ENCODE measurements at regions not wholly inside any gene's neighbourhood (a gene's known extent, or its start where the extent isn't known, plus 50 kb on each side); places are given as distances from the start of the nearest gene placed in this dataset.
"Not testable (repeated sequence)": the region's sequence is repeated elsewhere in the genome, so short reads cannot be mapped to it uniquely, and the experiment has no call there.

DNA sequence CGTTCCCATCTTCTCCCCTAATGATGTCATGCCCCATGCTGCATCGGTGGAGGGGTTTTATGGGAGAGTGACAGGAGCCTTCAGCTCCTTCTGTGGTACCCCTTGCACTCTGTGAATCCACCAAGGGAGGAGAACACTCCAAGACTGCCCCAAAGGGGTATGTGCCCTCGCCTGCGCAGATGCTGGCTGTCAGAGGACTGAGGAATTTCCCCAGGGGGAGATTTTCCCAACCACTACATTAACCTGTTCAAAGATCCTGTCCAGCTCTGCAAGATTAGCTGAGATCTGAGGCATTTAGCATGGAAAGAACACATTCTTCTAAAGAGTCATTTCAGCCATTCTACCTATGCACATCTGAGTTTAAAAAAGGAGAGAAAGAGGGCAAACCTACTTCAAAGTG lies 143.2 kb upstream of the ITGA6 start:
- DNase-seq (ENCODE audit: low read depth in 3 of 3, low spot score in 2 of 3): no peak

DNA sequence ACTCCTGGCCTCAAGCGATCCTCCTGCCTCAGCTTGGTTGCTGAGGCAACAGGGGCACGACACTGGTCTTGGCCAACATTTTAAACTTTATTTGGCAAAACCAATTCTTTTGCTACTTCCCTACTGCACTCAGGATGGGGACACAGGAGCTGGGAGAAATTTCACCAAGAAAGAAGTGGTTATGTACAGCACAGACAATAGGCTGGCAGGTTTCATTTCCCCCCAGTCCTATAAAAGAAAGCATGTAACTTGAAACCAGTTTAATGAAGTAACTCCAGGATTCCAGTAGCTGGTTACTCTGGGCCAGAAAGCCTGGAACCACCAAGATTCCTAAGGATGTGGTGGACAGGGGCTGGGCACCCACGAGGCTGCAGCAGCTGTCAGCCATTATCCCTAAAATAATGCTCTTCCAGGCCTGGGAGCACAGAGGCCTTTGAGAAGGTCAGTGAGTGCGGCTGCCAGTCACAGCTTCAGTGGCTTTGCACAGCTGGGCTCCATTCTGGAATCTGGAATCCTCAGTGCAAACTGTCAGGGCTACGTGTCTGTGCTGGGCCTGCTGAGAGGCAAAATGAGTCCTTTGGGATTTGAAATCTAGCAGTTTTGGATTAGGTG lies 142.3 kb upstream of the ITGA6 start:
- peak in 1 of 3 donors; percentile 39 for DNase-seq (ENCODE audit: low read depth in 3 of 3, low spot score in 2 of 3)

DNA sequence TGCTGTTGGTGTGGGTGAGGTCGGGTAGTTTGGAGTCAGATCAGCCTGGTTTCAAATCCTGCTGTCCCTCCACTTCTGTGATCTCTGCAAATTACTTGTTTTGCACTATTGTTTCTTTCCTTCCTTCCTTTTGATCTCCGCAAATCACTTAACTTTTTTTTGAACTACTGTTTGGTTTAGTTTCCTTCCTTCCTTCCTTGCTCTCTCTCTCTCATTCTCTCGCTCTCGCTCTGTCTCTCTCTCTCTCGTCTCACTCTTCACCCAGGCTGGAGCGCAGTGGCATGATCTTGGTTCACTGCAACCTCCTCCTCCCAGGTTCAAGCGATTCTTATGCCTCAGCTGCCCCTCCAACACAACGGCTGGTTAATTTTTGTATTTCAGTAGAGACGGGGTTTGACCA lies 141.6 kb upstream of the ITGA6 start:
- no peak for DNase-seq (ENCODE audit: low read depth in 3 of 3, low spot score in 2 of 3)

DNA sequence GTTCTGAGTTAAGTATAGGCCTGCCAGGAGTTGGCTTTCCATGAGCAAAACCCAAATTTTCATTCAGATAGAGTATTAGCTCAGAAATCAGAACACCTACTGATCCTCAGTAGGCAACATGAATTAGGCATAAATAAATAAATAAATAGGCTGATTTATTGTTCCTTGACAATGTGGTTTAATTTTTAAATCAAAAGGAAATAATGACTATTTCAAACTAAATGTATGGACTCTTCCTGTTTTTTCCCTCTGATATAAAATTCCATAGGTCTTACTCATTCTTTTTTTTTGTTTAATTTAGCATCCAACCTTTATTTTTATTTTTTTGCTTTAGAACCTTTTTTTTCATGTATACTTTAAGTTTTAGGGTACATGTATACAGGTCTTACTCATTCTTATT lies 140.2 kb upstream of the ITGA6 start:
- no peak for DNase-seq (ENCODE audit: low read depth in 3 of 3, low spot score in 2 of 3)

DNA sequence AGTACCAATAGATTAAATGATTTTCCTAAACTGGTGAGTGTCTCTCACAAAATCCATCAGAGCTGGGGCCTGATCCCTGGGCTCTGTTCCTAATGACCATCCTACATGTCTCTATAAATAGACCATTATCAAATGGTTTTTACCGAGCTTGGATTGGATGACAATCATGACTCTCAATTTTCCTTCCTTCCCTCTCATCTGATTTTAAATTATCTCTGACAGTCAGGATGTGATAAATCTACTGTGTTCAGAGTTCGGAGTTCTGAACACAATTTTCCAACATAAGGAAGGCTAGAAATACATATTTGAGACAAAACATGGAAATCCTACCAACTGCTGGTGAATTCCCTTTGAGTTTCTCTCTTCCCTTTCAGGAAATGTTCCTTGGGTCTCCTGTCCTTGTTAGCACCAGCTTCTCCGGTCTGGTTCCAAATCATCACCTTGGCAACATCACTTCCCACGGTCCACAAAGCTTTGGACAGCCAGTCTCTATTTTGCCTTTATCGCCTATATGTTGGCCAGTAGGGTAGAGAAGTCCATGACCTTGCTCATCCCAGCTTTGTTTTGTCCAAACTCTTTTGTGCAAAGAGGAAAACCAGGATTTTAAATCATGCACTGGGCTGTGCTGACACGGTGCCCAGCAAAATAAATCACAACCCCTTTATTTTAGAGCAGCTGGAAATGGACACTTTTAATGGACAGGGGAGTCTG lies 139.6 kb upstream of the ITGA6 start:
- DNase-seq (ENCODE audit: low read depth in 3 of 3, low spot score in 2 of 3): no peak

DNA sequence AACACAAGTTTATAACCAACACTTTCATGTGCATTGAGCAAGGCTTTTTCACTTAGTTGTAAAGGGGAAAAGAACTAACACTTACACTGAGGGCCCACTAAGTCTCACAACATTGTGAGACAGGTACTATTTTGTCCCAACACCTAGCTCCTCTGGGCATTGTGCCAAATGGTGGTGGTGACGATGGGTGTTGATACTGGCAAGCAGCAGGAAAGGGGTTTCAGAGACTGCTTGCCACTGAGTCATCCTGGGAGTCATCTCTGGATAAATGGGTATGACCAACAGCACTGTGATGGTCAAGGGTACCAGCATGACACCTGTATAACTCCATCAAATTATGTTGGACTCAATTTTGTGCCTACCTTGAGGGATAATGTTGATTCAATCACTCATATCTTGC lies 138.8 kb upstream of the ITGA6 start:
- no peak for DNase-seq (ENCODE audit: low read depth in 3 of 3, low spot score in 2 of 3)

DNA sequence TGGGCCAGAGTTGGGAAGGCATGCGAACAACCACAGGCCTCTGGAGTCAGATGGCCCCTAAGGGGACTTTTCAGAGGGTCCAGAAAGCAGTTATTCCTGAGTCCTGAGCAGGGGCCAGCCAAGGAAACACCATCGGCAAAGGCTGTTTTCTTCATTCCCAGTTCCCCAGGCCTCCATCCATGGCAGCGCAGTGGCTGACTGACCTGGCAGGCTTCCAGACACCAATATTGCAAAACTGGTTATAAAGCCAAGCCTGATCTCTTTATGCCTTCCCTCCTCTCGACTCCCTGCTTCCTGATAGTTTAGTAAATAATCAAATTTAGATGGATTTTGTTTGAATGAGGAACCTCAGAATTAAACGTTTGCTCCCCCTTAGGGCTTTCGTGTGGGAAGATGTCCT lies 133.4 kb upstream of the ITGA6 start:
- no peak for DNase-seq (ENCODE audit: low read depth in 3 of 3, low spot score in 2 of 3)

DNA sequence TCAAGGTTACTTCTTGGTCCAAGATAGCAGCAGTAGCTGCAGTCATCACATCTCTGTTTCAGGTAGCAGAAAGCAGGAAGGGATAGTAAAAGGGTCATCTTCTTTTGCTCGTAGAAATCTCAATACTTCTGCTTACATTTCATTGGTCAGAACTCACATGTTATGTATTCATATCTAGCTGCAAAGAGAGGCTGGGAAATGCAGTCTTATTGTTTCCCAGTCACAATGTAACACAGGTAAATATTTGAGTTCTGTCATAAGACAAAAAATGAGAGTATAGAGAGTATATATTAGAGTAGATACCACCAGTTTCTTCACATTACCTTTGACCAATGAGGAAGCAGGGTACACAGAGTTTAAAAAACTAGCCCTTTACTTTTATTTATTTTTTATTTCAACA lies 132.4 kb upstream of the ITGA6 start:
- no peak for DNase-seq (ENCODE audit: low read depth in 3 of 3, low spot score in 2 of 3)

DNA sequence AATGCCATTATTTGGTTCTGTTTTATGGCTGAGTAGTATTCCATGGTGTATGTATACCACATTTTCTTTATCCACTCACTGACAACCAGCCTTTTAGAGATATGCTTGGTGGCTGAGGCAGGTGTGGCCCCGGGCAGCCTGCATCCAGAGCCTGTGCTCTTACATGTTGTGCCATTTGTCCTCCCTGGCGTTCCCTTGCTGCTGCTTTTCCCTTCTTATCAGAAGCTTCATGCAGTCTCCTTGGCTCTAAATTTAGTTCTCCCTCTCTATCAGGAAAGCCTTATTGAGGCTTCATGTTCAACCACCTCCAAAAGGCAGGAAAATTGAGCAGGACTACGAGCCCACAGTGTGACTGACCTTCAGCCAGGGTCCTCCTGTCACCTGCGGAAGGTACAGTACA lies 131.7 kb upstream of the ITGA6 start:
- no peak for DNase-seq (ENCODE audit: low read depth in 3 of 3, low spot score in 2 of 3)

DNA sequence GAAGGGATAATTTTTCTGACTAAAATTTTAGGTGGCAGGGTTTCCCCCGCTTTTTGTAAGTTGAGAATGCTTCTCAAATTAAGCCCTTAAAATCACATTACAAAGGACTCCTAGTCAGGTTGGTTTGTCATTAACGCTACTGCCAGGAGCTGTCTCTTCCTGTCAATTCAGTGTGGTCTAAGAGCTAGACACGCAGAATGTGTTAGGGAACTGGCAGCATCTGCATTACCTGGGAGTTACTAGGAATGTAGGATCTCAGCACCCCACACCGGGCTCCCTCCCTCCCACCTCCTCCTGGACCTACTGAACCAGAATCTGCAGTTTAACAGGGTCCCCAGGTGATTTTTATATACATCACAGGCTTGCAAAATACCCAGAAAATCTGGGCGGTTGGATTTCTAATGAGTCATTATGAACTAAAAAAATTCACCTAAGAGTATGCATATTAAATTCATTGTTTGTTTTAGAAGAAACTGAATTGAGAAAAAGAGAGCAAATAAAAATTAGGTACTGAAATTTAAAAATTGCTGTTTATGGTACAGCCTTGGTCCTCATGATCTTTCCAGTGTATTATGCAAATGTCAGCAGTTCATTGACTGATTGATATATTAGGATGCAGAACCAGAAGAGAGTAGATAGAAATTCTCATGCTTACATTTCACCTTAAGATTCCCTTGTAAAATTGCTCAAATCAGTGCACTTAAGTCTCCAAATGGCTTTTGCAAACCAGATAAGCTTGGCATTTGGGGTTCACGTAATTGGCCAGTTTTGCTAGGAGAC lies 130.9 kb upstream of the ITGA6 start:
- no peak for DNase-seq (ENCODE audit: low read depth in 3 of 3, low spot score in 2 of 3)

DNA sequence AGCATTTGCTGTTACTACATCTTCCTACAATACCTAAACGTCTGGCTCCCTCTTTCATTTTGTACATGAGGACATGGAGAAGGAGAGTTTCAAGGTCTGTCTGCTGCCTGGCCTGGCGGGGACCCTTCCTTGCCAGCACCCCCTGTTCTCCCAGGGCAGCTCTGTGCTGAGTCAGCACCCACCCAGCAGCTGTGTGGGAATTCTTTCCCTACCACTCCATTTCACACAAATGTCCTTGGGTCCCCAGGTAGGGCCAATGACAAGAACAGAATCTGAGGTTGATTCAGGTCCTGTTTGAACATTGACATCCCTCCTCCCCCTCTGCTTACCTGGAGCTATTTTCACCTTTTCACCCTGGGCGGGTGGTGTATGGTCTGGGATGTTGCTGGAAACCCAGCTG lies 129.9 kb upstream of the ITGA6 start:
- no peak for DNase-seq (ENCODE audit: low read depth in 3 of 3, low spot score in 2 of 3)

DNA sequence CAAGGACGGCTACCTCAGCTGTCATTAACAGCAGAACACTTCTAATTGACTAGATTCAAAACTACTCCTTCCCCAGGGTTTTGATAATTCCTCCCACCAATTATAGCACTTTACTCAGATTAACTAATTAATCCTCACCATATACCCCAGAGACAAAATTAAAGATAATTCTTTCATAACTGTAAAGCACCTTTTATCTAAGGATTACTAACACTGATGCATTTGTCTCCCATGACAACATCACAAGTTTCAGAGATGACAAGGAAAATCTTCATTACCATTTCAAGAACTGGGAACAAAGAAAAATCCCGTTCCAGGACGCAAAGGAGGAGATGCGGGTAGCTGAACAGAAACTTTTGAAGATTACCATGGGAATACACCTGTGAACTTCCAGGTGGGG lies 129.4 kb upstream of the ITGA6 start:
- no peak for DNase-seq (ENCODE audit: low read depth in 3 of 3, low spot score in 2 of 3)

DNA sequence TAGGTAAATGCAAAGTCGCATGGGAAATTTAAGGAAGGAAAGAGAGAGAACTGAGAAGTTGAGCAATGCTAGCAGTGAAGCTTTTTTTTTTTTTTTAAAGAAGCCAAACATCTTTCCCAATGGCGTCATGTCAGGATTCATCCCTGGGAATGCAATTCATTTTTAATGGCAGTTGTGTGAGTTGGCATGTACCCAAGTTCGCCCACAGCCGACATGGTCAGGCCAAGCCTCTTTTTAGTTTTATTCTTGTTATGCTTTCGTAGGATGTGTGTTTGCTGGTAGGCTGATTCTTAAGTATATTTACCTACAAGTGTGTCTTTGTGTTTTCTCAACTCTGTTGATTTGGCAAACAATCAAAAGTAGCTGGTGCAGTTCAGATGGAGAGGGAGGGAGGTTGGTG lies 127.6 kb upstream of the ITGA6 start:
- DNase-seq (ENCODE audit: low read depth in 3 of 3, low spot score in 2 of 3): no peak

DNA sequence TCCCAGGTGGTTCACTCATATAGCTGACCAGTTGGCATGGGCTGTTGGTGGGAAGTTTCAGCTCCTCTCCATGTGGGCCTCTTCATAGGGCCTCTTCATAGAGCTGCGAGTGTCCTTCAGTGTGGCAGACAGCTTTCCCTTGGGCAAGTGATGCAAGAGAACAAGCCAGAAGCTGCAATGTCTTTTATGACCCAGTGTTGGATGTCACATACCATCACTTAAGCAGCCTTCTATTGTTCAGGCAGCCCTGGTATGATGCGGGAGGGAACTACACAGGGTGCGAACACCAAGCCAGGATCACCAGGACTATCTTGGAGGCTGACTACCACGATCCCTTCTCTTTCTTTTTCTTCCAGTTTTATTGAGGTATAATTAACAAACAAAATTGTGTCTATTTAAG lies 126.5 kb upstream of the ITGA6 start:
- no peak for DNase-seq (ENCODE audit: low read depth in 3 of 3, low spot score in 2 of 3)

DNA sequence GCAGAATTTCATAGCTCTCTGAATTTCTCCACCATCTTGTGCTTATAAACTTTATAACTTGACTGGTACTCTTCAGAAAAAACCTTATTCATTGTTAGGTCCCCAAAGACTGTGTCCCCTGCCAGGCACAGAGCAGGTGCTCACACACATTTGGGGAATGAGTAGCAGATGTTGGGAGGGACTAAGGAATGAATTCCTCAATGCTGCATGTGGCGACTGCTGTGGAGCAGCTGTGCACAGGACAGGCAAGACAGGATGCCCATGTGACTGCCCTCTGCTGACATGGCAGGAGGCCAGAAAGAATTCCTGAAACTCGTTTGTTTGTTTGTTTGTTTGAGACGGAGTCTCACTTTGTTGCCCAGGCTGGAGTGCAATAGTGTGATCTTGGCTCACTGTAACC lies 122.3 kb upstream of the ITGA6 start:
- no peak for DNase-seq (ENCODE audit: low read depth in 3 of 3, low spot score in 2 of 3)

DNA sequence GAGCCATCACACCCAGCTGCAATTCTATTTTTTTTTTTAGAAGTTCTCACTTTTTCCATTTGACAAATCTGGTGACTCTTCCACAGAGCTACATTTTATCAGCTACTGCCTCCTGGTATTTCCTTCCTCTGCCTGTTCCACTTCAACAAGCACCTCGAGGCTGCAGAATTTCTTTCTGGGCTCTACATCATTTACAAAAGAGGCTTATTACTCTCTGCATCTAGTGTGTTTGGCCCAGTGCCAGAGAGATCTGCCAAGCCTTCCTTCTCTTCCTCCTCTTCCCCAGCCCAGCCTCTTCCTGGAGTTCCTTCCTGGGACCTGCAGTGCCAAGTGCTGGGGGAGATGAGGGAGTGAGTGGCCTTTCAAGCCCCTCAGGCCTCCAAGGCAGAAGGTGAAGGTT lies 119.6 kb upstream of the ITGA6 start:
- DNase-seq (ENCODE audit: low read depth in 3 of 3, low spot score in 2 of 3): no peak

DNA sequence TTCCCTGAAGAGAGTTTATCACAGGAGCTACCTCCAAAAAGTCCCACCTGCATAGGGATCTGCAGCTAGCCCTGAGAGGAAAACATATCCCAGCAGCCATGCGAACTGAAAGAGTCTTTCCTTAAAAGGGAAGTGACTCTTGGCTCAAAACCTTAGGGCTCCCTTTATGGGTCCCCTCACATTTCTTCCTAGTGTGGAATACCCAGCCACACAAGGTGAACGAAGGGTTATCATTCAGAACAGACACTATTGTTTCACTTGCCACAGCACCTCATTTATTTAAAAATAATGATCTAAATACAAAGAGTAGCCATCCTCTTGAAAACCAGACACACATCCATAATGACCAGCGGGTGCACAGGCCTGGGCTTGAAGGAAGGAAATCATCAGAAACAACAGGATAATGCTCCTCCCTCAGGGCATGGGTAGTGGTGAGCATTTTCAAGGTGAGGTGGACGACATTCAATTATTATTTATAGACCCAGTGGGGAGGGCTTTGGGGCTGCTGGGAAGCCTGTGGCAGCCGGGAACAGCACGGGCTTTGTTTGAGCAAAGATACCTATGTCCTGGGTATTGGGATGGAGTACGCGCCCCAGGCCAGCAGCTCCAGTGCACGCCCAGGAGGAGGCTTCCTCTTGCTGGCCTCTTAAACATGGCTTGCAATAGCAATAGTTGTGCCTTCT lies 119.0 kb upstream of the ITGA6 start:
- no peak for DNase-seq (ENCODE audit: low read depth in 3 of 3, low spot score in 2 of 3)

DNA sequence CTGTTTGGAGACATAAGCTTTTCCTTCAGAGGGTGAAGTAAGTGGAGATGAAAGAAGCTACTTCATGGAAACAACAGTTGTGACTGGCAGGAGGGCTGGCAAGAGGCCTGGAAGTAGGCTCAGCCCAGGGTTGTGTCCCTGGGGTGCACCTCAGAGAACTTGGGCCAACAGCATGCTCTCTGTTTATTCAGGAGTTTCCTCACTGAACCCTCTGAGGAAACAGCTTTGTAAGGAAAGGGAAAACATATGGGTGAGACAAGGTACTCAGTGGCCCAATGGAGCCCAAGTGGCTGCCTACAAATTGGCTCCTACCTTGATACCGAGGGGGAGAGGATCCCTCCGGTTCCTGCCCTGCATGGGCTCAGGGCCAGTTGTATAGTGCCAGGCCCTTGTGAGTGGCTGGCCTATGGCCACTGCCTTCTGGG lies 115.5 kb upstream of the ITGA6 start:
- no peak for DNase-seq (ENCODE audit: low read depth in 3 of 3, low spot score in 2 of 3)

DNA sequence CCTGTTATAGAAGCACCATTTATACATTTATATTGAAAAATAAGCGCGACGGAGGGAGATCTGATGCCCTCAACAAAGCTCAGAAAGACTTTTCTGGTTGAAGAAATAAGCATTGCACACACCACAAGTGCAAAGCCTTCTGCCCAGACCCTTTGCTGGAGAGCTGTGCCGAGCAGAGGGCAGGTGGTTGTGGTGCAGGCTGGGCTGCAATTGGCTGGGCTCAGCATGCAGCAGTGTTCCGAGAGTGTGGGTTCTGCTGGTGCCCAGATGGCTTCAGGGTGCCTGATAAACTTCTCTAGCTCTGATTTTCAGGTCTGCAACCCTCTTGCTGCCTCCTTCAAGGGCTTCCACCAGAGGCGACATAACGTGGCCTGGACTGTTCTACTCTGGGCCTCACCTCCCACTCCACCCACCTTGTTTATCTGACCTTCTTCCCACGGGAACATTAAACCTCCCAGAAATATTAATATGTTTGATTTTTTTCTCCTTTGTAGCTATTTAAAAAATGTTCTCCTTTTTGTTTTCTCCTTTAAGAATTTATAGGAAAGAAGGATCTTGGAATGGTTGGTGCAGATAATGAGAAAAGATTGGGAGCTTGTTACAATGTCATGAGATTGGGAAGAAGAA lies 113.6 kb upstream of the ITGA6 start:
- DNase-seq (ENCODE audit: low read depth in 3 of 3, low spot score in 2 of 3): no peak

DNA sequence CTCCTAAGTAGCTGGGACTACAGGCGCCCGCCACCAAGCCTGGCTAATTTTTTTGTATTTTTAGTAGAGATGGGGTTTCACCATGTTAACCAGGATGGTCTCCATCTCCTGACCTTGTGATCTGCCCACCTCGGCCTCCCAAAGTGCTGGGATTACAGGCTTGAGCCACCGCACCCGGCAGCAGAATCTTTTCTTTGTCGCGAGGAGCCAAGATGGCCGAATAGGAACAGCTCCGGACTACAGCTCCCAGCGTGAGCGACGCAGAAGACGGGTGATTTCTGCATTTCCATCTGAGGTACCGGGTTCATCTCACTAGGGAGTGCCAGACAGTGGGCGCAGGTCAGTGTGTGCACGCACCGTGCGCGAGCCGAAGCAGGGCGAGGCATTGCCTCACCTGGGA lies 112.3 kb upstream of the ITGA6 start:
- not testable (repeated sequence) for DNase-seq (ENCODE audit: low read depth in 3 of 3, low spot score in 2 of 3)

DNA sequence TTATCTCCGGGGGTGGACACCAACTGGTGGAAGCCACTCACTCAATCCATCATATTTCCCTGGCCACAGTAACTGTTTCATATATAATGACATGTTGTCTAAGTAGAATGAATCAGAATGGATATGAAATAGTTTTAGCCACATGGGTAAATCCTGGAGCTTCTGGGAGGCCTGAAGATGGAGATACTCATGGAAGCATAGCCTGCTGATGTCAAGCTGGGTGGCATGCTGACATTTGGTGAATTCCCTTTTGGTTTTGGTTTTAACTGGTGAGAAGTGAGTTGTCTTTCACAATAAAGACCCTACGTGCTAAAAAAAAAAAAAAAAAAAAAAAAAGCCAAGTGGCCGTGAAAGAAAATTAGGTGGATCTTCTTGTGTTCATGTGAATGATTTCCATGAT lies 105.3 kb upstream of the ITGA6 start:
- DNase-seq (ENCODE audit: low read depth in 3 of 3, low spot score in 2 of 3): no peak

All from right renal cortex interstitium (tissue), 3 donors.